HG03159 (cell line): ENCODE measurements at regions not wholly inside any gene's neighbourhood (a gene's known extent, or its start where the extent isn't known, plus 50 kb on each side); places are given as distances from the start of the nearest gene placed in this dataset.

ENCODE experiments used
- ATAC-seq: cut with Tn5 transposase; IDR thresholded peaks from one replicate; pipeline ENCODE4 v1.9.1; 2021; ENCODE audit warnings: mild to moderate bottlenecking, moderate library complexity; ENCODE audit not compliant: unreplicated experiment

GRCh38 chr2:234546770-234547169, 49.9 kb upstream of the ARL4C start:
- no peak for ATAC-seq
